ENCODE measurements at regions not wholly inside any gene's neighbourhood (a gene's known extent, or its start where the extent isn't known, plus 50 kb on each side); places are given as distances from the start of the nearest gene placed in this dataset.
A peak's percentile ranks its signal among the peaks of the same experiment; 100 is the strongest.

- peaks cover 15% of the 10 kb centered on the region for H3K4me1 Mint-ChIP-seq
- H3K27me3 Mint-ChIP-seq = no peaks in the 10 kb centered on the region
- H3K4me3 Mint-ChIP-seq = no peak overlapping the region
- H3K9me3 ChIP-seq (ENCODE audit: control insufficient read depth, low read length, poor library complexity, severe bottlenecking) = no peaks in the 10 kb centered on the region
- no peaks in the 10 kb centered on the region for H3K36me3 Mint-ChIP-seq (ENCODE audit: low read depth)
- no peak for ATAC-seq
- no peak overlapping the region for H3K27ac Mint-ChIP-seq
- no peak for DNase-seq
Observed at GRCh38 chr13:73225990-73226389, 167.2 kb downstream of the KLF5 start.

GRCh38 chr13:73224703-73225102 is 165.9 kb downstream of the KLF5 start:
- H3K4me3 Mint-ChIP-seq = no peak overlapping the region
- no peaks in the 10 kb centered on the region for H3K9me3 ChIP-seq (ENCODE audit: control insufficient read depth, low read length, poor library complexity, severe bottlenecking)
- ATAC-seq (peak; percentile 51), DNase-seq (no peak)
- H3K36me3 Mint-ChIP-seq (ENCODE audit: low read depth) = no peaks in the 10 kb centered on the region
- H3K27ac Mint-ChIP-seq = no peak overlapping the region
- H3K27me3 Mint-ChIP-seq = peaks cover 6% of the 10 kb centered on the region
- peaks cover 10% of the 10 kb centered on the region for H3K4me1 Mint-ChIP-seq

DNA sequence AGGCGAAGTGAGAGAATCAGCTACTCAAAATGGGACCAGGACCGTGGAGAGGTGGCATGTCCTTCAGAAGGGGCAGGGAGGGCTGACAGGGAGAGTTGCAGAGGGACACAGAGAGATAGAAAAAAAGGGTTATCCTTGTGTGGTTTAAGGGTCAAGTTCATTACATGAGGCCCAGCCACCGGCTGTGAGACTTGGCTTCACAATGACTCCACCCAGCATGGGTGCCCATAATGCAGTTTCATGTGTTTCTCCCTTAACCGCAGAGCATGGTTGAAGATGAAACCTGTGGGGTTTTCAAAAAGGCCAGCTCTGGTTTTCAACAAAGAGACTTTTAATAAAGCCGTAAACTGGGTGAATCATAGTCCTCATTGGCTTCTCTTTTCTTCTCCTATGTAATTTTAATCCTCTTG is 164.6 kb downstream of the KLF5 start:
- Mint-ChIP-seq H3K4me1 (peaks cover 4% of the 10 kb centered on the region), H3K4me3 (no peak overlapping the region), H3K36me3 (ENCODE audit: low read depth) (no peaks in the 10 kb centered on the region), H3K27ac (no peak overlapping the region), H3K27me3 (peaks cover 6% of the 10 kb centered on the region)
- ATAC-seq (no peak), DNase-seq (no peak)
- no peaks in the 10 kb centered on the region for H3K9me3 ChIP-seq (ENCODE audit: control insufficient read depth, low read length, poor library complexity, severe bottlenecking)

DNA sequence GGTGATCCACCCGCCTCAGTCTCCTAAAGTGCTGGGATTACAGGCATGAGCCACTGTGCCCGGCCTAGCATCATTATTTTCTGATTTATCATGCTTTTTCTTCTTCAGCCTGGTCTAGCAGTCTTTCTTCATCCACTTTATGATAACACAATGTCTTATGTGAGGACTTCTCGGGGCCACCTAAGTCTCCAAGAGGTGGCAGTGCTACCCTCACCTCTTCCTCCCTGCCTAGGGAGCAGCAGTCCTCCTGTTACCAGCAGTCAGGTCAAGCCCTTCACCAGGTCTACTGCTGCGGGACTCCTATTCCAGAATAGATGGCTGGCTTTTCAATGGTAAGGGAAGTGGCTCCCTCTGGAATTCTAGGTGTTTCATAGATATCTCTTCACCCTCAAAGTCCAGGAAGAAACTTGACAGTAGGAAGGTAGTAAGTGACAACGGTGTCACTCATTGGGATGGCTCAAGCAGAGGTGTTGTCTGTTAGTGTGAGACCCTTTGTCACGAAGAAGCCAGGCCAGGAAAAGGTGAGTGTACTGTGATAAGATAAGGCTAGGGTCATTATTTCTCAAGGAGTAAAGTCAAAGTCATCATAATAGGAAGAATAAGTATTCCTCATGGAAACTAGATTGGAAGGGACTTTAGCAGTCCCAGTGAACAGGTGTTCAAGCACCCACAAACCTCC is 164.0 kb downstream of the KLF5 start:
- DNase-seq = no peak
- no peaks in the 10 kb centered on the region for H3K36me3 Mint-ChIP-seq (ENCODE audit: low read depth)
- no peak overlapping the region for H3K4me3 Mint-ChIP-seq
- H3K9me3 ChIP-seq (ENCODE audit: control insufficient read depth, low read length, poor library complexity, severe bottlenecking) = no peaks in the 10 kb centered on the region
- H3K27me3 Mint-ChIP-seq = peaks cover 10% of the 10 kb centered on the region
- peaks cover 4% of the 10 kb centered on the region for H3K4me1 Mint-ChIP-seq
- no peak for ATAC-seq
- no peak overlapping the region for H3K27ac Mint-ChIP-seq

DNA sequence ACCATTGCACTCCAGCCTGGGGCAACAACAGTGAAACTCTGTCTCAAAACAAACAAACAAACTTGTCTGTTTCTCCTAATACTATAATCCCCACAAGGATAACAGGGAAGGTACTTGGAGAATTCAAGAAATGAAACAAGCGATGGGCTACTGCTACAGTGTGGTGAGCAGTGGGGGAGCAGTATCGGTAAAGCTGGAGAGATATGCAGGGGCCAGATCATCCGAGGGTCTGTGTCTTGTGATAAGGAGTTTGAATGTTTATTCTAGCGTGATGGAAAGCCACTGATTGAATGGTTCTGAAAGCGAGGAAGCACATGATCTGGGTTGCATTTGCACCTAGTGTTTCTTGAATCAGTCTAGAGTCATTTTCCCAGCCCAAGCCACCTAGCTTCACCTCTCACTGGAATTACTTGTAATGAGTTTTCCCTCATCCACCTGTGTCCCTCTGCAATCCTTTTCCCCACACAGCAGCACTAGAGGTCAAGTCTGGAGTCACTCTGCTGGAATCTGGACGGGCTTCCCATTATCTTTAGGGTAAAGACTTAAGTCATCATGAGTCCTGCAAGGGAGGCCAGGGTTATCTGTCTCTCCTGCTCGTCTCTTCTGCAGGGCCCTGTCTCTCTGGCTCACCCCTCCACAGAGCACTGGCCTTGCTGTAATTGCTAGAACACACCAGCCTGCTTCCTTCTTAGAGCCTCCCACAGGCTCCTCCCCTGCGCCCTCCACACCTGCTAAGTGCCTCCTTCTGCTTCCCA is 162.3 kb downstream of the KLF5 start:
- H3K4me1 Mint-ChIP-seq = peaks cover 4% of the 10 kb centered on the region
- ATAC-seq = no peak
- H3K36me3 Mint-ChIP-seq (ENCODE audit: low read depth) = no peaks in the 10 kb centered on the region
- H3K27ac Mint-ChIP-seq = no peak overlapping the region
- H3K4me3 Mint-ChIP-seq = no peak overlapping the region
- H3K9me3 ChIP-seq (ENCODE audit: control insufficient read depth, low read length, poor library complexity, severe bottlenecking) = no peaks in the 10 kb centered on the region
- H3K27me3 Mint-ChIP-seq = peaks cover 10% of the 10 kb centered on the region
- no peak for DNase-seq

DNA sequence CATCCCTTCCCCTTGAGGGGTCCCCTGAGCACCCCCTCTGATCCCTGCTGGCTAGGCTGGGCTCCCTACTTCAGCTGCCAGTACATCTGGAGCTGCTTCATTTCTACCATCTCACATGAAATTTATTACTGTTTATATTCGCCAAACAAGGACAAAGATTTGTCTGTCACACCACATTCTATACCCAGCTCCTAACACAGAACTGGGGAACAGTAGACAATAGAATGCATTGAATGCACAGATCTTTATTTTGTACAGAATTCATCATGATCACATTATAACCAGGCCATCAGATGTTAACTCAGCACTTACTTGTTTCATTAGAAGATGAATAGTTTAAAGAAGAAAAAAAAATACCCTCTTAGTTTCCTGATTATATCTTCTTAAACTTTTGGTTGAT is 159.4 kb downstream of the KLF5 start:
- Mint-ChIP-seq H3K27ac (no peak overlapping the region), H3K4me1 (no peaks in the 10 kb centered on the region), H3K36me3 (ENCODE audit: low read depth) (no peaks in the 10 kb centered on the region), H3K27me3 (peaks cover 19% of the 10 kb centered on the region), H3K4me3 (no peak overlapping the region)
- ATAC-seq (no peak), DNase-seq (no peak)
- no peaks in the 10 kb centered on the region for H3K9me3 ChIP-seq (ENCODE audit: control insufficient read depth, low read length, poor library complexity, severe bottlenecking)

- no peaks in the 10 kb centered on the region for H3K36me3 Mint-ChIP-seq (ENCODE audit: low read depth)
- no peak for ATAC-seq
- H3K27me3 Mint-ChIP-seq = peaks cover 28% of the 10 kb centered on the region
- H3K27ac Mint-ChIP-seq = no peak overlapping the region
- H3K4me1 Mint-ChIP-seq = peaks cover 2% of the 10 kb centered on the region
- H3K4me3 Mint-ChIP-seq = no peak overlapping the region
- H3K9me3 ChIP-seq (ENCODE audit: control insufficient read depth, low read length, poor library complexity, severe bottlenecking) = no peaks in the 10 kb centered on the region
- DNase-seq = no peak
Observed at GRCh38 chr13:73216381-73216831, 157.6 kb downstream of the KLF5 start.

GRCh38 chr13:73215823-73216222 is 157.0 kb downstream of the KLF5 start:
- ATAC-seq = no peak
- Mint-ChIP-seq H3K27ac (no peak overlapping the region), H3K4me3 (no peak overlapping the region), H3K27me3 (peaks cover 34% of the 10 kb centered on the region), H3K36me3 (ENCODE audit: low read depth) (no peaks in the 10 kb centered on the region), H3K4me1 (peaks cover 2% of the 10 kb centered on the region)
- H3K9me3 ChIP-seq (ENCODE audit: control insufficient read depth, low read length, poor library complexity, severe bottlenecking) = no peaks in the 10 kb centered on the region
- DNase-seq = no peak

- no peak overlapping the region for H3K27ac Mint-ChIP-seq
- ATAC-seq (no peak), DNase-seq (no peak)
- H3K27me3 Mint-ChIP-seq = peaks cover 29% of the 10 kb centered on the region
- H3K4me3 Mint-ChIP-seq = no peak overlapping the region
- H3K4me1 Mint-ChIP-seq = peaks cover 2% of the 10 kb centered on the region
- no peaks in the 10 kb centered on the region for H3K36me3 Mint-ChIP-seq (ENCODE audit: low read depth)
- no peaks in the 10 kb centered on the region for H3K9me3 ChIP-seq (ENCODE audit: control insufficient read depth, low read length, poor library complexity, severe bottlenecking)
Observed at GRCh38 chr13:73212482-73212881, 153.7 kb downstream of the KLF5 start.

DNA sequence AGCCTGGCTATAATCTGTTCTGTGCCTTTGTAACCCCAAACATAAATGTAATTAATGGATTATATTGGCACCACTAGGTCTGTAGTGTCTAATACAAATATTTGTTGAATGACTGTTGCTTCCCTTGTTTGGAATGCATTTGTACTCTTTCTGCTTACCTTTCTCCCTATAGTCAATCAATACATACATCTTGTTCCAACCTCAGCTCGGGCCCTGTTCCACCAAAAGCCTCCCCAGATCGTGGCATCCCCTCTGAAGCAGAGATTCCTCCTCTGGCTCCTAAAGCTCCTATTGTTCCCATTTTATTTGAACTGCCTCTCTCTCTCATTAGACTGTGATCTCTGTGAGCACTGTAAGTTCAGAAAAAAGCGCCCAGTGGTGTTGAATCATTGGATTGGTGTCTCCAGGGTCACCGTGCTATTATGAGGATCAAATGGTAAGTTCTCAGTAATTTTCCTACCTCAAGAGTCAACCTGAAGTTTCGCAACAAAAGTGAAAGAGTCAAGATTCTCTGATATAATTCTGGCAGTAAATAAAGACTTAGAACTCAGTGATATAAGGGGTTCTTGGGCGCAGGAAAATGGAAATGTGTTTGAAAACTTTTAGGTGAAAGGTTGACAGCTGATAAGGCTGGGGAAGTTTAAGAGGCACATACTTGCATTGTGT is 151.5 kb downstream of the KLF5 start:
- Mint-ChIP-seq H3K36me3 (ENCODE audit: low read depth) (no peaks in the 10 kb centered on the region), H3K4me1 (peaks cover 2% of the 10 kb centered on the region), H3K4me3 (no peak overlapping the region), H3K27me3 (peaks cover 30% of the 10 kb centered on the region), H3K27ac (no peak overlapping the region)
- DNase-seq (no peak), ATAC-seq (no peak)
- no peaks in the 10 kb centered on the region for H3K9me3 ChIP-seq (ENCODE audit: control insufficient read depth, low read length, poor library complexity, severe bottlenecking)

DNA sequence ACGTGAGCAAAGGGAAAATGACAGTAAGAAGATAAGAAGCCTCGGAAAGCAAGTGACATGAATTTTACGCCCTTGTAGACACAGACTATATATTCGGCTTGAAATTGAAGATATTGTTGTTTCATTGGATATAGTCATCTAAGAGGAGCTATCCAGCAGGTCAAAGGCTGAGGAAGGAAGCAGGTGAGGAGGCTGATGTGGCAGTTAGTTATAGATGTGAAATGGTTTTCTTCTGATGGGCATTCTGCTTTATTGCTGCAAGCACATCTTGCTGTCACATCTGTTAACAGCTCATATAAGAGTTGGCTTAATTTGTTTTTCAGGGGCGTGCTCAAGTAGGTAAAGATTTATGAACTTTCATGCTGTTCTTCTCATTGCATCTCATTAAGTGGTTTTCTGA is 146.1 kb downstream of the KLF5 start:
- Mint-ChIP-seq H3K4me3 (no peak overlapping the region), H3K27me3 (peaks cover 39% of the 10 kb centered on the region), H3K36me3 (ENCODE audit: low read depth) (no peaks in the 10 kb centered on the region), H3K4me1 (peaks cover 3% of the 10 kb centered on the region), H3K27ac (no peak overlapping the region)
- H3K9me3 ChIP-seq (ENCODE audit: control insufficient read depth, low read length, poor library complexity, severe bottlenecking) = no peaks in the 10 kb centered on the region
- ATAC-seq (no peak), DNase-seq (no peak)

DNA sequence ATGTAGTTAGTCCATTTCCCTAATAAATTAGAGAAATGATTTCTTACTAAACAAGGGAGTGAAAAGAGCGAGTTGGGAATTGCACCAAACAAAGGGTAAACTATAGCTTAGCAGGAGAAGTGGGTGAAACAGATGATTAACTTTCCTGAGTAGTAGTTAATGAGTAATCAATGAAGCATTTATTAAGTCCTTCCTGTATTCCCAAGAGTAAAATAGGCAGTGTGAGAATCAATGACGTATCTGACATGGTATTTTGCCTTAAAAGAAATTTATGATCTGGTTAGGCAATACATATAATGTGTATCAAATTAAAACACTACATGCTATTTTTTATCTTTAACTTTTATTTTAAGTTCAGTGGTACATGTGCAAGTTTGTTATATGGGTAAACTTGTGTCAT is 142.8 kb downstream of the KLF5 start:
- Mint-ChIP-seq H3K4me3 (no peak overlapping the region), H3K27me3 (peaks cover 45% of the 10 kb centered on the region), H3K27ac (no peak overlapping the region), H3K36me3 (ENCODE audit: low read depth) (no peaks in the 10 kb centered on the region), H3K4me1 (peaks cover 3% of the 10 kb centered on the region)
- no peaks in the 10 kb centered on the region for H3K9me3 ChIP-seq (ENCODE audit: control insufficient read depth, low read length, poor library complexity, severe bottlenecking)
- no peak for DNase-seq
- no peak for ATAC-seq

- ATAC-seq = no peak
- H3K4me3 Mint-ChIP-seq = no peak overlapping the region
Observed at GRCh38 chr13:73198991-73199411, 140.2 kb downstream of the KLF5 start.

More at GRCh38 chr13:73198991-73199411, 140.2 kb downstream of the KLF5 start:
- Mint-ChIP-seq H3K27ac (no peak overlapping the region), H3K36me3 (ENCODE audit: low read depth) (no peaks in the 10 kb centered on the region), H3K27me3 (peaks cover 33% of the 10 kb centered on the region), H3K4me1 (peaks cover 3% of the 10 kb centered on the region)
- H3K9me3 ChIP-seq (ENCODE audit: control insufficient read depth, low read length, poor library complexity, severe bottlenecking) = no peaks in the 10 kb centered on the region
- no peak for DNase-seq

Data from T-helper 17 cell (primary cell).